GM19463 (cell line): ENCODE measurements at regions not wholly inside any gene's neighbourhood (a gene's known extent, or its start where the extent isn't known, plus 50 kb on each side); places are given as distances from the start of the nearest gene placed in this dataset.

Experiments
- ATAC-seq: cut with Tn5 transposase; IDR thresholded peaks from one replicate; pipeline ENCODE4 v1.9.1; 2021; ENCODE audit warnings: mild to moderate bottlenecking, moderate library complexity; ENCODE audit not compliant: unreplicated experiment

GRCh38 chr6:88359530-88360202 lies 193.5 kb upstream of the CNR1 start:
- ATAC-seq, result no peak

GRCh38 chr6:88358846-88359245 lies 192.7 kb upstream of the CNR1 start:
- no peak for ATAC-seq

- no peak for ATAC-seq
Observed at GRCh38 chr6:88349511-88349910, 183.4 kb upstream of the CNR1 start.

GRCh38 chr6:88342336-88342735 lies 176.2 kb upstream of the CNR1 start:
- no peak for ATAC-seq

- ATAC-seq, result no peak
Observed at GRCh38 chr6:88339761-88340160, 173.6 kb upstream of the CNR1 start.

GRCh38 chr6:88321306-88321705 lies 155.2 kb upstream of the CNR1 start:
- ATAC-seq, result no peak

- ATAC-seq, result no peak
Observed at GRCh38 chr6:88311561-88311960, 145.4 kb upstream of the CNR1 start.

- ATAC-seq, result no peak
Observed at GRCh38 chr6:88304520-88304919, 138.4 kb upstream of the CNR1 start.

- no peak for ATAC-seq
Observed at GRCh38 chr6:88302769-88303225, 136.7 kb upstream of the CNR1 start.

- no peak for ATAC-seq
Observed at GRCh38 chr6:88301888-88302768, 136.0 kb upstream of the CNR1 start.

GRCh38 chr6:88301256-88301655 lies 135.1 kb upstream of the CNR1 start:
- no peak for ATAC-seq

GRCh38 chr6:88298066-88298845 lies 132.1 kb upstream of the CNR1 start:
- ATAC-seq, result no peak

GRCh38 chr6:88296694-88297093 lies 130.5 kb upstream of the CNR1 start:
- ATAC-seq, result no peak

GRCh38 chr6:88295663-88296062 lies 129.5 kb upstream of the CNR1 start:
- no peak for ATAC-seq

- no peak for ATAC-seq
Observed at GRCh38 chr6:88294702-88295101, 128.6 kb upstream of the CNR1 start.

GRCh38 chr6:88290411-88290810 lies 124.3 kb upstream of the CNR1 start:
- ATAC-seq, result no peak

GRCh38 chr6:88287696-88288095 lies 121.5 kb upstream of the CNR1 start:
- no peak for ATAC-seq

GRCh38 chr6:88276331-88276730 lies 110.2 kb upstream of the CNR1 start:
- ATAC-seq, result no peak

GRCh38 chr6:88268508-88268907 lies 102.4 kb upstream of the CNR1 start:
- ATAC-seq, result no peak

GRCh38 chr6:88266126-88266525 lies 100.0 kb upstream of the CNR1 start:
- no peak for ATAC-seq

GRCh38 chr6:88263591-88263990 lies 97.4 kb upstream of the CNR1 start:
- no peak for ATAC-seq
